ENCODE measurements at regions not wholly inside any gene's neighbourhood (a gene's known extent, or its start where the extent isn't known, plus 50 kb on each side); places are given as distances from the start of the nearest gene placed in this dataset. TPM values are rescaled to one million over a fixed set of nuclear protein-coding genes. Genes with fewer than 3 reads are reported as not detected.

DNA sequence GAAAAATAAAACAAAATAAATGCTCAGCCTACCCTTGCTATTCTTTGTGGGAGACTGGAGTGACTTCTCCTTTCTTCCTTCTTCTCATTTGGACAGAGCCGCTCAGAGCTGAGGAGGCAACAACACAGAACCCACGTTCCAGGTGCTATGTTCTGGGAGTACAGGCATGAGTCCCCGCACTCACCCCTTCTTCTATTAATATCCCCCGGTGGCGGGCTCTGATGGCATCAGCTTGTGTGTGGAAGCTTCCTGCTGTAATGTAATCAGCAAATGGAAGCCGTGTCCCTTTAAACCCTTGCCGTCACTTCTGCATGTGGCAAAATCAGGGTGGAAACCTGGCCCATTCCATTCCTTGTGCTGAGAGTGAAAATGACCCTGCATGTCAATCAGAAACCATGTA is 116.9 kb upstream of the ADARB2 start:
- intact Hi-C loops (cut with DNase I) = no loop called here
- ATAC-seq (ENCODE audit: poor library complexity) = no peak
- DNase-seq = no peak

- ATAC-seq (ENCODE audit: poor library complexity) (no peak), DNase-seq (no peak)
- intact Hi-C loops (cut with DNase I) = no loop called here
Measured at GRCh38 chr10:1853801-1854200, 116.5 kb upstream of the ADARB2 start.

DNA sequence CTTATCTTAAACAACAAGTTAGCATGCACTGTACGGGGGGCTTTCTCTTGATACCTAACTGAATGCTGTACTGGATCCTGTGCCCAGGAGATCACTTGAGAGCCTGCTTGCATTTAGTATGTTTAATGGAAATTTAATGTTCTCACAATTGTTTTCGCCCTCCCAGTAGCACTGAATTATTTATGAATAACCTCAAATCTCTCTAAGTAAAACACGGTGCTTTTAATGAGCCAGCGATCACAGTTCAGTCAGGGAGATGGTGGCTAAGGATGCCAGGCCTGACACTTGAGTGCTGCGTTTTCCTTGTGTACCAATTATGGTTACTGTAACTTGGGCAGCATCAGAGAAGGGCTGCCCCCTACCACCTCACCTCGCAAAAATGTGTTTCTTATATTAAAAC is 115.5 kb upstream of the ADARB2 start:
- DNase-seq (no peak), ATAC-seq (ENCODE audit: poor library complexity) (no peak)
- intact Hi-C loops (cut with DNase I) = no loop called here

- DNase-seq (no peak), ATAC-seq (ENCODE audit: poor library complexity) (no peak)
- intact Hi-C loops (cut with DNase I) = no loop called here
Measured at GRCh38 chr10:1851762-1852161, 114.4 kb upstream of the ADARB2 start.

GRCh38 chr10:1850971-1851527 is 113.7 kb upstream of the ADARB2 start:
- DNase-seq (no peak), ATAC-seq (ENCODE audit: poor library complexity) (no peak)
- intact Hi-C loops (cut with DNase I) = no loop called here

DNA sequence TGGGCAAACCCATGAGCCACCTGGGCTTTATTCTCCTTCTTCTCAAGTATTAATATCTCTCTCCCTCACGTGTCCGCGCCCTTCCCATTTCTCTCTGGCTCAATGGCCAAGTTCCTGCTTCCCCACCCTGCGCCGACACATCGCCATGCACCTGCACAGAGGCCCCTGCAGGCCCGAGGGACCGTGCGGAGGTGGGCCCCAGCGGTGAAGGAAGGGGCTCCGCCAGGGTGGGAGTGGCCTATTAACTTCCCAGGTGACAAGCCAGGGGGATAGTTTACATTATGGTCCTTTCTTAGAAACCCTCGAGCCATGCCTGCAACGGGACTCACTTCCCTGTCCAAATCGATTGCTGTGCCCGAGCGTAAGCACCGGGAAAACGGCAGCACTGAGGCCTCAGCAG is 110.0 kb upstream of the ADARB2 start:
- ATAC-seq (ENCODE audit: poor library complexity) = no peak
- intact Hi-C loops (cut with DNase I) = no loop called here
- DNase-seq = no peak

DNA sequence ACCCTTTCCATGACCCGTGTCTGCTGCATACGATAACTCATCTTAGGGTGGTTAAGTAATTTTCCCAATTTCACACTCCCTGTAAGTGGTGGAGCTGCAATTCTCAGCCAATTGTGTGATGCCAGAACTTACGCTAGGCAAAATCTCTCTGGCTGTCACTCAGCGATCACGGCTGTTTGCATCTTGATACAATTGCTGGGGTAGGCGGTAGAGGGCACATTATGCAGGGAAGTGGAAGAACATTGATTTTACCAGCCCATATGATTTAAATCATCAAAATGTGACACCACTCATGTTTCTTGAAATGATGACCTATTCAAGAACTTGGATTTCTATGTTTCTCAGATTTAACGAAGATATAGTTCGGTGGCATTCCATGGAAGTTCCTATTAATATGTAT is 108.7 kb upstream of the ADARB2 start:
- ATAC-seq (ENCODE audit: poor library complexity) (no peak), DNase-seq (no peak)

GRCh38 chr10:1841759-1842158 is 104.4 kb upstream of the ADARB2 start:
- intact Hi-C loops (cut with DNase I) = no loop called here
- no peak for DNase-seq
- ATAC-seq (ENCODE audit: poor library complexity) = no peak

More for the DNA sequence above, 108.7 kb upstream of the ADARB2 start:
- intact Hi-C loops (cut with DNase I) = no loop called here

GRCh38 chr10:1829712-1830111 is 92.4 kb upstream of the ADARB2 start:
- intact Hi-C loops (cut with DNase I) = no loop called here

GRCh38 chr10:1824928-1825327 is 87.6 kb upstream of the ADARB2 start:
- ATAC-seq (ENCODE audit: poor library complexity) (no peak), DNase-seq (no peak)
- intact Hi-C loops (cut with DNase I) = no loop called here

More at GRCh38 chr10:1829712-1830111, 92.4 kb upstream of the ADARB2 start:
- ATAC-seq (ENCODE audit: poor library complexity) (no peak), DNase-seq (no peak)

DNA sequence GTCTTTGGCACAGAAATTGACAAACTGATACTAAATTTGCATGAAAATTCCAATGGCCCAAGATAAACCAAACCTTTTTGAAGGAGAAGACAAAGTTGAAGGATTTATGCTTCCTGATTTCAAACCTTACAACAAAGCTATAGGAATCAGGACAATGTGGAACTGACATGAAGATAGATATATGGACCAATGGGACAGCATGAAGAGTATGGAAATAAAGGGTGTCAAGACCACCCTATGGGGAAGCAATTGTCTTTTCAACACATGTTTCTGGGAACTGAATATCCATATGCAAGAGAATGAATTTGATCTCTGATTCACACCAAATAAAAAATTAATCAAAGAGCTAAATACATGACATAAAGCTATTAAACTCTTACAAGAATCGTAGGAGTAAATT is 77.2 kb upstream of the ADARB2 start:
- intact Hi-C loops (cut with DNase I) = no loop called here
- DNase-seq (no peak), ATAC-seq (ENCODE audit: poor library complexity) (no peak)

- intact Hi-C loops (cut with DNase I) = no loop called here
- DNase-seq (no peak), ATAC-seq (ENCODE audit: poor library complexity) (peak; percentile 29)
Measured at GRCh38 chr10:1809139-1809741, 71.9 kb upstream of the ADARB2 start.

- ATAC-seq (ENCODE audit: poor library complexity) (no peak), DNase-seq (no peak)
- intact Hi-C loops (cut with DNase I) = no loop called here
Measured at GRCh38 chr10:1807924-1808323, 70.6 kb upstream of the ADARB2 start.

- ATAC-seq (ENCODE audit: poor library complexity) (no peak), DNase-seq (no peak)
- intact Hi-C loops (cut with DNase I) = no loop called here
Measured at GRCh38 chr10:1807196-1807595, 69.9 kb upstream of the ADARB2 start.

- ATAC-seq (ENCODE audit: poor library complexity) = no peak
- no peak for DNase-seq
- intact Hi-C loops (cut with DNase I) = no loop called here
Measured at GRCh38 chr10:1802413-1802812, 65.1 kb upstream of the ADARB2 start.

DNA sequence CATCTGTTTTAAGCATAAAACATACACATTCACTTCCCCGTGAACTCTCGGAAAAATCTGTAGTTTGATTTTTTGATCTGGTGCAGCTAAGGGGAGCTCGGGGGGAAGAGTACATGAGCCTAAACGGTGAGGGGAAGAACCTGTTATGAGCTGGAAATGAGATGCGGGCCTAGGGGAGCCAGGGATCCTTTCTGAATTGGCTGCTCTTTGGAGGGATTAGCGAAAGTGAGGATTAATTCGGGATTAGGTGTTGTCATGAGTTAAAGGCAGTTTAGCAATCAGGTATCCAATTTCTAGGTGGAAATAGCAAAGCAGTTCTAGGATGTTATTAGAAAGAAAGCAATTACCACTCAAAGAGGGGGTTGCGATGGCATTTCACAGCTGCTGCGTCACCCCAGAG is 51.1 kb upstream of the ADARB2 start:
- intact Hi-C loops (cut with DNase I) = no loop called here
- DNase-seq (no peak), ATAC-seq (ENCODE audit: poor library complexity) (no peak)

Small RNA genes lying in the stretch of these regions (microRNA-seq; reads per million reads assigned to microRNA genes)
- gene MIR6072 = not detected
